HG03521 (cell line): ENCODE measurements at regions not wholly inside any gene's neighbourhood (a gene's known extent, or its start where the extent isn't known, plus 50 kb on each side); places are given as distances from the start of the nearest gene placed in this dataset.
"Not testable (repeated sequence)": the region's sequence is repeated elsewhere in the genome, so short reads cannot be mapped to it uniquely, and the experiment has no call there.

Experiments used
- ATAC-seq: cut with Tn5 transposase; IDR thresholded peaks from one replicate; pipeline ENCODE4 v1.9.1; 2021; ENCODE audit warnings: mild to moderate bottlenecking, moderate library complexity; ENCODE audit not compliant: unreplicated experiment

GRCh38 chr9:26508897-26509296 lies 383.7 kb downstream of the CAAP1 start:
- no peak for ATAC-seq

- ATAC-seq: no peak
Observed at GRCh38 chr9:26504057-26504456, 388.5 kb downstream of the CAAP1 start.

- no peak for ATAC-seq
Observed at GRCh38 chr9:26502311-26502710, 390.3 kb downstream of the CAAP1 start.

- no peak for ATAC-seq
Observed at GRCh38 chr9:26500471-26500870, 392.1 kb downstream of the CAAP1 start.

- ATAC-seq: not testable (repeated sequence)
Observed at GRCh38 chr9:26492608-26493521, 399.7 kb downstream of the CAAP1 start.

GRCh38 chr9:26491922-26492607 lies 400.5 kb downstream of the CAAP1 start:
- not testable (repeated sequence) for ATAC-seq

GRCh38 chr9:26483991-26484390 lies 408.6 kb downstream of the CAAP1 start:
- no peak for ATAC-seq

GRCh38 chr9:26477963-26478362 lies 414.6 kb downstream of the CAAP1 start:
- ATAC-seq: no peak

GRCh38 chr9:26471261-26471660 lies 421.3 kb downstream of the CAAP1 start:
- ATAC-seq: no peak

- ATAC-seq: no peak
Observed at GRCh38 chr9:26470284-26470683, 422.3 kb downstream of the CAAP1 start.

- no peak for ATAC-seq
Observed at GRCh38 chr9:26463837-26464236, 428.8 kb downstream of the CAAP1 start.

GRCh38 chr9:26462751-26463150 lies 429.9 kb downstream of the CAAP1 start:
- no peak for ATAC-seq

GRCh38 chr9:26462213-26462612 lies 430.4 kb downstream of the CAAP1 start:
- no peak for ATAC-seq

GRCh38 chr9:26460624-26461023 lies 432.0 kb downstream of the CAAP1 start:
- ATAC-seq: no peak

GRCh38 chr9:26459959-26460358 lies 432.6 kb downstream of the CAAP1 start:
- no peak for ATAC-seq

GRCh38 chr9:26458054-26458453 lies 434.5 kb downstream of the CAAP1 start:
- ATAC-seq: no peak

- no peak for ATAC-seq
Observed at GRCh38 chr9:26457151-26457550, 435.5 kb downstream of the CAAP1 start.

GRCh38 chr9:26439061-26439624 lies 453.5 kb downstream of the CAAP1 start:
- no peak for ATAC-seq

GRCh38 chr9:26437056-26437711 lies 455.4 kb downstream of the CAAP1 start:
- ATAC-seq: no peak

- ATAC-seq: no peak
Observed at GRCh38 chr9:26426551-26427131, 466.0 kb downstream of the CAAP1 start.

- no peak for ATAC-seq
Observed at GRCh38 chr9:26418480-26418879, 474.1 kb downstream of the CAAP1 start.
